ENCODE measurements at regions not wholly inside any gene's neighbourhood (a gene's known extent, or its start where the extent isn't known, plus 50 kb on each side); places are given as distances from the start of the nearest gene placed in this dataset.

- Mint-ChIP-seq H3K36me3 (ENCODE audit: low read depth) (no peaks in the 10 kb centered on the region), H3K9me3 (no peaks in the 10 kb centered on the region), H3K27ac (no peak overlapping the region), H3K27me3 (no peaks in the 10 kb centered on the region), H3K4me3 (no peak overlapping the region), H3K4me1 (ENCODE audit: low read depth) (no peaks in the 10 kb centered on the region)
Measured at GRCh38 chrX:140848800-140849199, 139.2 kb downstream of the LINC00632 start.

DNA sequence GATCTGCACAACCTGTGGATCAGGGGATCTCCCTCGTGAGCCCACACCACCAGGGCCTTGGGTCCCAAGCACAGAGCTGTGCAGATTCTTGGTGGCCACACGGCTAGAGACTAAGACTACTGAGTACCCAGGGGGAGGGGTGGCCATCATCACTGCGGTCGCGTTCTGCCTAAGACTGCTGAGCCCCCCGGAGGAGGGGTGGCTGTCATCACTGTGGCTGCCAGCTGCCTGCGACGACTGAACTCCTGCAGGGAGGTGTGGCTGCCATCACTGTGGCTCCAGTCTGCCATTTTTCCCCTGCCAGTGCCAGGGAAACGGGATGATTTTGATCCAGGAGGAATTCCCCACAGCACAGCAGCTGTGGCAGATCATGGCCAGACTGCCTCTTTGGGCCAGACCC lies 141.7 kb upstream of the SPANXB1 start:
- H3K4me1 Mint-ChIP-seq (ENCODE audit: low read depth), result no peaks in the 10 kb centered on the region
- H3K4me3 Mint-ChIP-seq, result no peak overlapping the region
- H3K27me3 Mint-ChIP-seq, result no peaks in the 10 kb centered on the region
- H3K27ac Mint-ChIP-seq, result no peak overlapping the region
- H3K36me3 Mint-ChIP-seq (ENCODE audit: low read depth), result no peaks in the 10 kb centered on the region
- no peaks in the 10 kb centered on the region for H3K9me3 Mint-ChIP-seq

DNA sequence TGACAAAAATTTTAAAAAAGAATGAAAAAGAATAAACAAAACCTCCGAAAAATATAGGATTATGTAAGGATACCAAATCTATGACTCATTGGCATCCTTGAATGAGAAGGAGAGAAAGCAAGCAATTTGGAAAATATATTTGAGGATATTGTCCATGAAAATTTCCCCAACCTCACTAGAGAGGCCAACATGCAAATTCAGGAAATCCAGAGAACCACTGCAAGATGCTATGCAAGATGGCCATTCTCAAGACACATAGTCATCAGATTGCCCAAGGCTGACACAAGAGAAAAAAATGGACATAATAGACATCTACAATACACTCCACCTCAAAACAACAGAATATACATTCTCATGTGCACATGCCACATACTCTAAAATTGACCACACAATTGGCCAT lies 135.9 kb upstream of the SPANXB1 start:
- Mint-ChIP-seq H3K4me1 (ENCODE audit: low read depth) (no peaks in the 10 kb centered on the region), H3K27ac (no peak overlapping the region), H3K4me3 (no peak overlapping the region), H3K27me3 (no peaks in the 10 kb centered on the region), H3K36me3 (ENCODE audit: low read depth) (no peaks in the 10 kb centered on the region), H3K9me3 (no peaks in the 10 kb centered on the region)

DNA sequence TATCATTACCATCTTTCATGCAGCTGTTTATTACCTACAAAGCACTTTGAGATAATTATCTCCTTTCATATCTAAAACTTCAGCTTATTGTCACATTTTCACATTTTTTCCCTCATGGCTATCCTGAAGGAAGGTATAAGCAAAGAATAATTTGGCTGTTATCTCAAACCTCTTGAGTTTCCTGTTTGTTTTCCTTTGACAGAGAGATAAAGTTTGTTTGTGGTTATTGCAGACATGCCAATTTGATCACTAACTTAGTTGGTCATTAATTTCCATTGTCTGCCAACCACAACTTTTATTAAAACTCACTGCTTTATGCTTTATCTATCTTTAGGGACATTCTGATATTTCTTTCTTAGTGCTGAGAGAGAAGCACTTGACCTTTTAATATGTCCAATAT lies 89.8 kb upstream of the SPANXB1 start:
- Mint-ChIP-seq H3K4me1 (ENCODE audit: low read depth) (peaks cover 2% of the 10 kb centered on the region), H3K27ac (no peak overlapping the region), H3K27me3 (no peaks in the 10 kb centered on the region)

DNA sequence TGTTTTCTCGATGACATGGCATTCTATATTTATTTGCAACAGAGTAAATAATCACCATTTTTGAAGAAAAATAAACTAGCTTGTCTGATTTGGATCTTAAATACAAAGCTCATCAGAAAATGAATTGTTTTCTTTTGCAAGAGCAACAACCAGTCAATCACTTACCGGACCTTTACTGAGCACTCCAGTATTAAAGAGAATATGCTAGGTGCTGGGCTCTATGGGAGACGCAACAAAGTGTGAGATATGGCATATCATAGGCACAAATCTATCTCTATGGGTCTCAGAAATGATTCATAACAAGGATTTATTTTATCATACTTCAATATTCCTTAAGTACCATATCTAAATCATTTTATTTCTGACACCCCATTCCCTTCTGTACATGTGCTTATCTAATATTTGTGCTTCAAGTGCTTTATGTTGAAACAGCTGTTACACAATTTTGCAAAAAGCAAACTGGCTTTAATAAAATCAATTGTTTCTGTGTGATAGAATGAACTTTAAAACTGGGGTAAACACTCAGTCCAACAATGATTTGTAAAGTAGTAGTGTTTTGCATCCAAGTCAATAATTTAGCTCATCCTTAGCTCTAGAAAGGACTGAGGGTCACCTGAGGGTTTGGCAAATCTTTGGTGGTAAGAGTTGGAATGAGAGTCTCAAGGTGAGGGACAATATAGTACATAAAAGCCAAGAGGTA lies 88.4 kb upstream of the SPANXB1 start:
- Mint-ChIP-seq H3K4me1 (ENCODE audit: low read depth) (peaks cover 7% of the 10 kb centered on the region), H3K27me3 (no peaks in the 10 kb centered on the region), H3K27ac (no peak overlapping the region), H3K9me3 (no peaks in the 10 kb centered on the region), H3K36me3 (ENCODE audit: low read depth) (no peaks in the 10 kb centered on the region), H3K4me3 (no peak overlapping the region)

More for the DNA sequence above, 89.8 kb upstream of the SPANXB1 start:
- Mint-ChIP-seq H3K9me3 (no peaks in the 10 kb centered on the region), H3K36me3 (ENCODE audit: low read depth) (no peaks in the 10 kb centered on the region), H3K4me3 (no peak overlapping the region)

DNA sequence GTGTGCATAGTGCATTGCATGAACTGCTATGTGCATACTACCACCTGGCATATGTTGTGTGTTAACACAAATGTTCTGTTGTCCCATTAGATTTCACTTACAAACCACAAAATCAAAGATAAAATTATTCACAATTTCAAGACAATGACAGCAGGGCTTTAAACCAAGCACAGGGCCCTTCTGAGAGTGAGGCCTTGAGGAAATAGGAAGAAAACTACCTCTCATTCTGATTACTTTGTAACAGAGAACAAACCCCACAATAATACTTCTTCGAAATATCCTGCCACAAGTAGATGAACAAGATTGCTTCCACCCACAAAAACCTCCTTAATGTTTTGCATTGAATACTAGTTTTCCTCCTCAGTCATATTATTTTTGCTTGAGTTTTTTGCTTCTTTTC lies 85.5 kb upstream of the SPANXB1 start:
- no peak overlapping the region for H3K4me3 Mint-ChIP-seq
- H3K9me3 Mint-ChIP-seq, result no peaks in the 10 kb centered on the region
- H3K27me3 Mint-ChIP-seq, result no peaks in the 10 kb centered on the region
- no peaks in the 10 kb centered on the region for H3K36me3 Mint-ChIP-seq (ENCODE audit: low read depth)
- peaks cover 7% of the 10 kb centered on the region for H3K4me1 Mint-ChIP-seq (ENCODE audit: low read depth)
- H3K27ac Mint-ChIP-seq, result no peak overlapping the region

DNA sequence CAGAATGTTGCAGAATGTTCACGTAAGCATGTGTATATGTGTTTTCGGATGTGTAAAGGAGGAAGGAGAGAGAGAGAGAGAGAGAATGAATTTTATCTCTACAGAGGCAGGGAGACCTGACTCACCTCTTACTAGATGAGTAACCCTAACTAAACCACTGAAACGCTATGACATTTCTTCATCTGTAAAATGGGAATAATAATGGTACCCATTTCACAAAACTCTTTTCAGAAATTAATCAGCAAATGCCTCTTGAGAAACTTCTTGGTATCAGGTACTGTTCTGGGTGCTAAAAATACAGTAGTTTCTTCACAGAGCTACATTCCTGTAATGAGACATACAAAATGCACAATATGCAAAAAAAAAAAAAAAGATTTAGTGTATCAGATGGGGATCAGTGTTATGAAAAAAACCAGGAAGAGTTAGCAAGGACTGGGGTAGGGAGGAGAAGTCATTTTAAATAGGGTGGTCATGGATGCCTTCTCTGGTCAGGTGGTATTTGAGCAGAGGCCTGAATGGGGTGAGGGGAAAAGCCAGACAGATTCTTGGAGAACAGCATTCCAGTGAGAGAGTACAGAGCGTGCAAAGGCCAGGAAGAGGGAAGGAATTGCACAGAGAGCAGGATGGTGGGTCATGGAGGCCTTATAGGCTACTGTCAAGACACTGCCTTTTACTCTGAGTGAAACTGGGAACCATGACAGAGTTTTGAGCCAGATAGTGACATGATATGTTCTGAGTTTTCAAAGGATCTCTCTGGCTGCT lies 84.9 kb upstream of the SPANXB1 start:
- Mint-ChIP-seq H3K27ac (peak overlapping the region; percentile 27), H3K36me3 (ENCODE audit: low read depth) (no peaks in the 10 kb centered on the region), H3K9me3 (no peaks in the 10 kb centered on the region), H3K4me1 (ENCODE audit: low read depth) (peaks cover 7% of the 10 kb centered on the region), H3K4me3 (no peak overlapping the region), H3K27me3 (no peaks in the 10 kb centered on the region)

GRCh38 chrX:140918398-140919038 lies 83.9 kb upstream of the SPANXB1 start:
- Mint-ChIP-seq H3K27ac (no peak overlapping the region), H3K27me3 (no peaks in the 10 kb centered on the region), H3K4me1 (ENCODE audit: low read depth) (peaks cover 7% of the 10 kb centered on the region), H3K4me3 (no peak overlapping the region), H3K9me3 (no peaks in the 10 kb centered on the region), H3K36me3 (ENCODE audit: low read depth) (no peaks in the 10 kb centered on the region)

DNA sequence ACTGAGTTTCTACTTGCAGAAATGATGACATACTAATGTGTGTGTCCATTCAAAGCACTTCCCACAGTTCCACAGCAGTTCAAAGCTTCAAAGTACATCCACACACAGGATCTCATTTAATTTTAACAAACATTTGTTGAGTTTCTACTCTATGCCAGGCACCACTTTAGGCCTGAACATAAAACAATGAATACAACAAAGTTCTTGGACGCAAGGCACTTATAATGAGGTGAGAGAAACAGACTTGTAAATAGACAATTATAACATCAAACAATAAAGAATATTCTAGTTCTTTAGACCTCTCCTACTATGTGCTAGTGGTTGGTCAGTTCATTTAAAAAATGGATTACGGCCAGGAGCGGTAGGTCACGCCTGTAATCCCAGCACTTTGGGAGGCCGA lies 82.0 kb upstream of the SPANXB1 start:
- Mint-ChIP-seq H3K36me3 (ENCODE audit: low read depth) (no peaks in the 10 kb centered on the region), H3K4me3 (no peak overlapping the region), H3K27ac (no peak overlapping the region), H3K4me1 (ENCODE audit: low read depth) (peaks cover 7% of the 10 kb centered on the region), H3K9me3 (no peaks in the 10 kb centered on the region), H3K27me3 (no peaks in the 10 kb centered on the region)

DNA sequence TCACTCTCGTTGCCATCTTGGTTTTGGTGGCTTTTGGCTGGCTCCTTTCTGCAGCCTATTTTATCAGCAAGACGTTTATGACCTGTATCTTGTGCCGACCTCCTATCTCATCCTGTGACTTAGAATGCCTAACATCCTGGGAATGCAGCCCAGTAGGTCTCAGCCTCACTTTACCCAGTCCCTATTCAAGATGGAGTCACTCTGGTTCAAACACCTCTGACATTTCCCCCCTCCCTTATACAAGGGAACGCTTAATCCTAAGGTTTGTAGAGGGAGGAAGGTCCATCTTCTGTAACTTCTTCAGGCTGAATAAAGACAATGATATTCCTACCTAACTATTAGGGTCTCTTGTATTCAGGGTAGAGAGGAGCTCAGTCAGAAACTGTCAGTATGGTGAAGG lies 79.3 kb upstream of the SPANXB1 start:
- no peak overlapping the region for H3K27ac Mint-ChIP-seq
- no peak overlapping the region for H3K4me3 Mint-ChIP-seq
- H3K27me3 Mint-ChIP-seq, result no peaks in the 10 kb centered on the region
- peaks cover under 1% of the 10 kb centered on the region for H3K4me1 Mint-ChIP-seq (ENCODE audit: low read depth)
- H3K9me3 Mint-ChIP-seq, result no peaks in the 10 kb centered on the region
- no peaks in the 10 kb centered on the region for H3K36me3 Mint-ChIP-seq (ENCODE audit: low read depth)

- no peaks in the 10 kb centered on the region for H3K36me3 Mint-ChIP-seq (ENCODE audit: low read depth)
- no peaks in the 10 kb centered on the region for H3K9me3 Mint-ChIP-seq
- H3K27me3 Mint-ChIP-seq, result no peaks in the 10 kb centered on the region
- no peak overlapping the region for H3K4me3 Mint-ChIP-seq
- H3K4me1 Mint-ChIP-seq (ENCODE audit: low read depth), result no peaks in the 10 kb centered on the region
- no peak overlapping the region for H3K27ac Mint-ChIP-seq
Measured at GRCh38 chrX:140928739-140929138, 73.7 kb upstream of the SPANXB1 start.

DNA sequence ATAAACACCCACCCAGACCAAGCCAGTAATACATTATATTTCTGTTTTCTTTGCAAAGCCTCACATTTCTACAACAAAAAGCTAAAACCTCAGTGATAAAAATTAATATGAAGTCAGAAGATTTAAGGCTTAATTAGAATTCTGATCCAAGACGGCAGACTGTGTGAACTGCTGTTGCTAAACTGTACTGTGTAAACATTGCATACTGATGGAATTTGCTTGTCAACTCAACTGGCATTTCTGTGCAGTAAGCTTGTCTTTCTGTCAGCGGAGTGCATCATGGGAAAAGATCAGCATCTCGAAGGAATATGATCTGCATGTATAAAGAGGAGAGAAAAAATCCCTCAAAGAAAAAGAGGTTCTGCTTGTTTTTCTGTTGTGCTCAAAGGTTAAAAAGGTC lies 69.4 kb upstream of the SPANXB1 start:
- Mint-ChIP-seq H3K4me3 (no peak overlapping the region), H3K9me3 (no peaks in the 10 kb centered on the region), H3K27me3 (no peaks in the 10 kb centered on the region), H3K36me3 (ENCODE audit: low read depth) (no peaks in the 10 kb centered on the region), H3K27ac (no peak overlapping the region), H3K4me1 (ENCODE audit: low read depth) (no peaks in the 10 kb centered on the region)

GRCh38 chrX:140933874-140934655 lies 68.3 kb upstream of the SPANXB1 start:
- H3K4me1 Mint-ChIP-seq (ENCODE audit: low read depth), result no peaks in the 10 kb centered on the region
- no peaks in the 10 kb centered on the region for H3K27me3 Mint-ChIP-seq
- no peak overlapping the region for H3K27ac Mint-ChIP-seq
- H3K9me3 Mint-ChIP-seq, result no peaks in the 10 kb centered on the region
- no peaks in the 10 kb centered on the region for H3K36me3 Mint-ChIP-seq (ENCODE audit: low read depth)
- no peak overlapping the region for H3K4me3 Mint-ChIP-seq

- H3K27me3 Mint-ChIP-seq, result no peaks in the 10 kb centered on the region
Measured at GRCh38 chrX:140943513-140943912, 58.9 kb upstream of the SPANXB1 start.

DNA sequence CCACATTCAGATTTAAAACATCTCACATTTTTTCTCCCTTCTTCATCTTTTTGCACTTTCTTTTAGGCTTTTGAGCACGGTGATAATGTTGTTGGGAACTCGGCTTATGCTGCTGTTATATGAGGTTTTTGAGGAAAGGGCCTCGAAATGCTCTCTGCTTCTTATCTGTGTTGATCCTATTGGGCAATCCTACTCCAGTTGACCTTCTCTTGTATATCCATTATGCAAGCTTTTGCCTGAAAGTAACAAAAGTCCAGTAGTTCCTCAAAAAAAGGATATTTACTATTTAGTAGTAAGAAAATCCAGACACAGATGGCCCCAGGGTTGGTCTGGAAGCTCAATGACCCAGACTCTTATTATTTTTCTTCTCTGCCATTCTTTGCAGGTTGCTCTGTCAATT lies 57.7 kb upstream of the SPANXB1 start:
- Mint-ChIP-seq H3K4me3 (no peak overlapping the region), H3K9me3 (no peaks in the 10 kb centered on the region), H3K4me1 (ENCODE audit: low read depth) (no peaks in the 10 kb centered on the region), H3K36me3 (ENCODE audit: low read depth) (no peaks in the 10 kb centered on the region), H3K27me3 (no peaks in the 10 kb centered on the region), H3K27ac (no peak overlapping the region)

More at GRCh38 chrX:140943513-140943912, 58.9 kb upstream of the SPANXB1 start:
- Mint-ChIP-seq H3K4me3 (no peak overlapping the region), H3K4me1 (ENCODE audit: low read depth) (no peaks in the 10 kb centered on the region), H3K9me3 (no peaks in the 10 kb centered on the region), H3K27ac (no peak overlapping the region), H3K36me3 (ENCODE audit: low read depth) (no peaks in the 10 kb centered on the region)

Measured in stimulated activated naive CD8-positive, alpha-beta T cell treated with anti-CD3 and anti-CD28 coated beads, Interleukin-15, Interleukin-2, amounts not matched to agents 100 ng/mL and 50 ng/mL, for 24 hours (primary cell).